A172 (cell line): ENCODE measurements at regions not wholly inside any gene's neighbourhood (a gene's known extent, or its start where the extent isn't known, plus 50 kb on each side); places are given as distances from the start of the nearest gene placed in this dataset.
"Not testable (repeated sequence)": the region's sequence is repeated elsewhere in the genome, so short reads cannot be mapped to it uniquely, and the experiment has no call there.

Experiments used
- DNase-seq: peaks from one replicate; pipeline ENCODE4 v3.0.0-alpha.2; 2015; ENCODE audit warnings: low spot score

- DNase-seq, result no peak
Observed at GRCh38 chr3:82509106-82509842, 747.8 kb upstream of the GBE1 start.

GRCh38 chr3:82506204-82506603 is 744.8 kb upstream of the GBE1 start:
- DNase-seq, result no peak

- DNase-seq, result no peak
Observed at GRCh38 chr3:82505079-82505756, 743.8 kb upstream of the GBE1 start.

GRCh38 chr3:82498186-82498585 is 736.7 kb upstream of the GBE1 start:
- no peak for DNase-seq

- DNase-seq, result no peak
Observed at GRCh38 chr3:82496890-82497560, 735.6 kb upstream of the GBE1 start.

GRCh38 chr3:82495655-82496054 is 734.2 kb upstream of the GBE1 start:
- DNase-seq, result no peak

- no peak for DNase-seq
Observed at GRCh38 chr3:82494977-82495489, 733.6 kb upstream of the GBE1 start.

GRCh38 chr3:82493858-82494257 is 732.4 kb upstream of the GBE1 start:
- DNase-seq, result no peak

- DNase-seq, result no peak
Observed at GRCh38 chr3:82475306-82475705, 713.9 kb upstream of the GBE1 start.

- peak; percentile 6 for DNase-seq
Observed at GRCh38 chr3:82474711-82475110, 713.3 kb upstream of the GBE1 start.

- no peak for DNase-seq
Observed at GRCh38 chr3:82473864-82474541, 712.6 kb upstream of the GBE1 start.

GRCh38 chr3:82467051-82467450 is 705.6 kb upstream of the GBE1 start:
- DNase-seq, result no peak

- DNase-seq, result no peak
Observed at GRCh38 chr3:82462977-82463376, 701.5 kb upstream of the GBE1 start.

- DNase-seq, result no peak
Observed at GRCh38 chr3:82461049-82461889, 699.8 kb upstream of the GBE1 start.

- no peak for DNase-seq
Observed at GRCh38 chr3:82448320-82448719, 686.9 kb upstream of the GBE1 start.

- DNase-seq, result not testable (repeated sequence)
Observed at GRCh38 chr3:82428821-82429220, 667.4 kb upstream of the GBE1 start.

GRCh38 chr3:82424031-82424339 is 662.5 kb upstream of the GBE1 start:
- no peak for DNase-seq

GRCh38 chr3:82423268-82424030 is 662.0 kb upstream of the GBE1 start:
- DNase-seq, result no peak

- no peak for DNase-seq
Observed at GRCh38 chr3:82416830-82417229, 655.4 kb upstream of the GBE1 start.

- DNase-seq, result no peak
Observed at GRCh38 chr3:82416349-82416748, 654.9 kb upstream of the GBE1 start.

GRCh38 chr3:82413171-82413570 is 651.7 kb upstream of the GBE1 start:
- DNase-seq, result no peak
